ENCODE measurements at regions not wholly inside any gene's neighbourhood (a gene's known extent, or its start where the extent isn't known, plus 50 kb on each side); places are given as distances from the start of the nearest gene placed in this dataset.
"Not testable (repeated sequence)": the region's sequence is repeated elsewhere in the genome, so short reads cannot be mapped to it uniquely, and the experiment has no call there.

- no peak for DNase-seq
Observed at GRCh38 chr3:82741346-82741745, 979.9 kb upstream of the GBE1 start.

DNA sequence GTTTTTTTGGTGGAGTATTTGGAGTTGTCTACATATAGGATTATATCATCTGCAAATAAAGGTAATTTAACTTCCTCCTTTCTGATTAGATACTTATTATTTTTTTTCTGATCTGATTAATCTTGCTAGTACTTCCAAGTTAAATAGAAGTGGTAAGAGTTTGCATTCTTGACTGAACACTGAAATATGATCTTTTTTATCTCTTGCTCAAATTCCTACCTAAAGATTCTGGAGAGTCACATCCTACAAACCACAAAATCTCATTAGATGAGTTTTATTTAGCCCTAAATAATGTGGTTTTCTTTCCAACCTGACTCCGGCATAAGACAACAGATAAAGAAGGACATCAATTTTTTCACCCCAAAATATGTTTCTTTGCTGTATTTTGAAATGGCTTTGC is 977.9 kb upstream of the GBE1 start:
- no peak for DNase-seq

DNA sequence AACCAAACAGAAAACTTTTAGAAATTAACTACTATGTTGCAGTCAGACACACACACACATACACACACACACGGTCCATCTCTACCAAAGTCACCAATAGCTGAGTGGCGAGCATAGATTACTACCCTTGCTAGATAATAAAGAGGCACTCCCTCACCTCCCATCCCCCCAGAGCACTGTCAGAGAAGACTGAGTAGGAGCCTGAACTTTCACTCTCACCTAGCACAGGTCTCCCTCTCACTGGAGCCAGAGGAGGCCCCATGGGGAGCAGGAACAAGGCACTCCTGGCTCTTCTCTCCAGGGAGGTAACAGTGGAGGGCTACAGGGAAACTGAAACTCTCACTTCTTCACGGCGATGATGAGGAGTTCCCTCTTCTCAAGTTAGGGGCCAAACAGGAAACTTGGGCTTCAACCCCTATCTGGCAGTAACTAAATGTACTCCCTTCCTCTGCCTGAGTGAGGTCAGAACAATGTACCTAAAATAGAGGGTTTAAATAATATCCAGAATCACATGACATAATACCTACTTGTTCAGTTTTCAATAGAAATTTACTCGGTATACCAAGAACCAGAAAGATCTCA is 975.3 kb upstream of the GBE1 start:
- DNase-seq, result no peak

- no peak for DNase-seq
Observed at GRCh38 chr3:82715091-82715856, 953.8 kb upstream of the GBE1 start.

GRCh38 chr3:82707035-82707434 is 945.6 kb upstream of the GBE1 start:
- no peak for DNase-seq

- no peak for DNase-seq
Observed at GRCh38 chr3:82685761-82686160, 924.3 kb upstream of the GBE1 start.

DNA sequence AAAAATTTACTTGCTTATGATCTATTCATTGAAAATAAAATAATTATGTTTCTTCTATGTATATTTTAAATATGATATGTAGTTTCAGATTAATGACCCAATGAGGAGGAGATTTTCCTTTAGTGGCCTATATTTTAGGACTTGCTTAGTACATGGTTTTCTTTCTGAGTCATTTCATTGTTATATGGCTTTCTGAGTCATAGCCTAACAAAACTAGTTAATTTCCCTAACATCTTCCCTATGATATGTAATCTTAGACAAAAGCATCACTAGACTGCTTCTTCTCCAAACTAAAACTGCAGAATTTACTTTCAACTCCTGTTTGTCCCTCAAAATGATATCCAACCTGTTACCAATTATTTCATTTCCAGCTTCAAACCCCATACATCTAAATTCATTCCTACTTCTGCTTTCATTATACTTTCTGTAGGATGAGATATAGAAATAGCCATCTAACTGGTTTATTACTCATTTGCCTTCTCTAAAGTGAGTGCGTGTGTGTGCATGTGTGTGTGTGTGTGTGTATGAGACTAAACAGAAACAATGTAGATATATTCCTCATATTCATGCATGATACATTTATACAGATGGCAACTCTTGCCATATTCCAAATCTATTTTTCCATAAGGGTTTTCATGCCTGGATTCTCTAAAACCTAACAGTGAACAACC is 915.0 kb upstream of the GBE1 start:
- no peak for DNase-seq

- DNase-seq, result no peak
Observed at GRCh38 chr3:82672966-82673365, 911.5 kb upstream of the GBE1 start.

- DNase-seq, result no peak
Observed at GRCh38 chr3:82671466-82671865, 910.0 kb upstream of the GBE1 start.

- peak in 1 of 2 experiments; percentile 56 for DNase-seq
Observed at GRCh38 chr3:82654708-82655107, 893.3 kb upstream of the GBE1 start.

GRCh38 chr3:82643948-82644347 is 882.5 kb upstream of the GBE1 start:
- DNase-seq, result peak in 1 of 2 experiments; percentile 19

GRCh38 chr3:82641701-82642100 is 880.3 kb upstream of the GBE1 start:
- DNase-seq, result no peak

DNA sequence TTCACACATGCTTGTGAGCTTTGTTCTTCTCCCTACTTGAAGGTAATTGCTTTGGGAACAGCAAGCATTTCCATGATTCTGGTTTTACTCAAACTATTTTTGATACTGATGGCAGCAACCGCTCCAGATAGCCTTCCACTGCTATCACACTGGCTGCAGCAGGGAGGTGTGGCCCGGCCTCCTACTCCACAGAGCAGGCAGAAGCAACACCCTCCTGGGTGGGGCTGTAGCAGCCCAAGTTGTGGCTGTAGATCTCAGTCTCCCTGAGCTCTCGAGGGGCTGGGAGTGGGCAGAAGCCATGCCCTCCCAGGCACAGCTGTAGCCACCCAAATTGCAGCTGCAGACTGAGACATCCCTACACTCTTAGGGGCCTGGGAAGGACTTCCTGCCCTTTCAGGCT is 878.8 kb upstream of the GBE1 start:
- DNase-seq, result no peak

- DNase-seq, result no peak
Observed at GRCh38 chr3:82637574-82637973, 876.1 kb upstream of the GBE1 start.

- DNase-seq, result peak in 1 of 2 experiments; percentile 0
Observed at GRCh38 chr3:82636177-82636576, 874.7 kb upstream of the GBE1 start.

GRCh38 chr3:82633319-82633718 is 871.9 kb upstream of the GBE1 start:
- DNase-seq, result no peak

DNA sequence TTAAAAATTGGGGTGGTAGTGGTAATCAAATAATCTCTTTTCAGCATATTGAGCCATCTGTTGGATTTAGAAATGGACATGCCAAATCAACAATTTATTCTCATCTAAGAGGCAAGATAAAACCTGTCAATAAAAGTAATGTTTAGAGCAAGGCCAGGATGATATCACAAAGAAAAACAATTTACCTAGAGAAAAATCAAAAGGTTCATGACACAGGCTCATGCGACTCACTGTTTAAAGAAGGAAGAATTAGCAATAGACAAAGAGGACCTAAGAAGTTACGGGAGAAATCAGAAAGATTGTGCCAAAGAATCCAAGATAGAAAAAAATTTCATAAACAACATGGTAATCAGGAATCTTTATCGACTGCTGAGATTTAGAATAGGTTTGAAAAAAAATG is 868.5 kb upstream of the GBE1 start:
- DNase-seq, result no peak

DNA sequence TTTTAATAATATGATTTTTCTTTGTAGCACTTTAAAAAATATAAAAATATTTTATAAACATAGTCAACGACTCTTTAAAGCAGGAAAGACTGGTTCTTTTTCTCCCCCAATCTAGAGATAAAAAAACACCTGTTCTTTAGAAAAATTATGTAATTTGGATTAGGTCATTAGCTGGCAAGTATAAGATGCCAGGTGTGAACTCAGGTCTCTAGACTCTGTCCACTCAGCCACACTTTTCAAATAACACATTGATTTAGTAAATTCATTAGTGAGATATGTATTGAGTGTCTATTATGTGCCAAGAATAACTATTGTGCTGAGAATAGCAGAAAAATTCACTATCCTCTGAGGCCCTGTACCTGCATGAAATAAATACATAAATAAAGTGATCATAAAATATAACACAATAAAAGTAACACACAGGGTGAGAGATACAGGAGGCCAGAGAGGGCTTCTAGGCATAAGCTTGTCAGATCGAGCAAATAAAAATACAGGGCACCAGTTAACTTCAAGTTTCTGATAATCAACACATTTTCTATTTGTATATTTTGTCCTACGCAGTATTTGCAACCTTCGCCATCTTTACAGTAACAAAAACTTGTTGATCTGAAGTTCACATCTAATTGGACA is 867.1 kb upstream of the GBE1 start:
- DNase-seq, result no peak

- DNase-seq, result peak in 1 of 2 experiments; percentile 0
Observed at GRCh38 chr3:82627733-82628132, 866.3 kb upstream of the GBE1 start.

DNA sequence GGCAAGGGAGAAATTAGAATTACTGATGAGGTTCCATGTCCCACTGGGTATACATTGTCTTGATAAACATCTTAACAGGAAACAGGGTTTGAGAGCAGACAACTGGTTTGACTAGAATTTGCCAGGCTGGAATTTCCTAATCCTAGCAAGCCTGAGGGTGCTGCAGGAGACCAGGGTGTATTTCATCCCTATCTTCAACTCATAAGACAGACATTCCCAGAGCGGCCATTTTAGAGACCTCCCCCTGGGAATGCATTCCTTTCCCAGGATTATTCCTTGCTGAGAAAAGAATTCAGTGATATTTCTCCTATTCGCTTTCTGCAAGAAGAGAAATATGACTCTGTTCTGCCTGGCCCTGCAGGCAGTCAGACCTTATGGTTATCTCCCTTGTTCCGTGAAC is 859.3 kb upstream of the GBE1 start:
- not testable (repeated sequence) for DNase-seq

DNA sequence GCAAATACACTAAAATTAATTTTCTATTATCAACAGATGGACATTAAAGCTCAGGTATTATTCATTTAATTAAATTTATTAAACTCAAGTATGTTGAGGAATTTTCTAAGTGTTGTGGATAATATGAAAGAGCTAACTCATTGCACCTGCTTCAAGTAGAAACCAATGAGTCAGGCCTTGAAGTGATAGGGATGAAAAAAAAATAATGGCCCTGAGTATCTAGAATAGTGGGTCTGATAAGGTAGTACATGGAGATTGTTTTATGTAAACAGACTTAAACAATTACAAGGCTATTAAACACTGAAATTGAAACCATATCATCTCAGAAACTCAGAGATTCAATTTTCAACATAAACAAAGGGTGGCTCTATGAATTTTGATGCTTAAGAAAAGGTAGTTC is 857.1 kb upstream of the GBE1 start:
- DNase-seq, result no peak

- no peak for DNase-seq
Observed at GRCh38 chr3:82610236-82610635, 848.8 kb upstream of the GBE1 start.

DNA sequence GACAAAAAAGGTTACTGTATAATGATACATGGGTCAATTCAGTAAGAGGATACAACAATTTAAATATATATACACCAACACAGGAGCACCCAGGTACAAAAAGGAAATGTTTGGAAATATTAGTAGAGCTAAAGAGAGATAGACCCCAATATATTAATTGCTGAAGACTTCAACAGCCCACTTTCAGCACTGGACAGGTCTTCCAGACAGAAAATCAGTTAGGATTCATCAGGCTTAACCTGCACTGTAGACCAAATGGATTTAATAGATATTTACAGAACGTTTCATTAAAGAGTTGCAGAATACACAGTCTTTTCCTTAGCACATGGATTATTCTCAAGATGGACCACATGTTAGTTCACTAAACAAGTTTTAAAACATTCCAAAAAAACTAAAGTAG is 845.9 kb upstream of the GBE1 start:
- DNase-seq, result no peak

DNA sequence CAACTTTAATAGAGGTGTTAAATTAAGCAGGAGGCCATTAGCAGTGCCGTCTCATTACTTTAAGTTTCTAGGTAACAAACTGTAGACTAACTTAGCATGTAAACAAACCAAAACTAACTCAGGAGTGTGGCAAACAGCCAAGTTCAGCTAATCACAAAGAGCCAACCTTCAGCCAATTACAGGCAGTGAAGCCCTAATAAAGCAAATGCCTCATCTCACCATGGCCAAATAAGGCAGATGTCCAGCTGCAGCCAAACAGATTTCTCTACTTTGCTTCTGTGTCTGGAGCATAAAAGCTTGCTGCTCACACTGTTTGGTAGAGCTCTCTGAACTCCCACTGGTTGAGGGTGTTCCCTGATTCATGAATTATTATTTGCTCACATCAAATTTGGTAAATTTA is 835.4 kb upstream of the GBE1 start:
- DNase-seq, result peak in 1 of 2 experiments; percentile 7

All from NCI-H2081 (cell line).